ENCODE measurements at regions not wholly inside any gene's neighbourhood (a gene's known extent, or its start where the extent isn't known, plus 50 kb on each side); places are given as distances from the start of the nearest gene placed in this dataset.
A peak's percentile ranks its signal among the peaks of the same experiment; 100 is the strongest.

GRCh38 chr6:51414361-51414760 lies 595.7 kb downstream of the TFAP2B start:
- H3K4me3 ChIP-seq (ENCODE audit: low read length) = no peak overlapping the region
- no peak for TF ChIP-seq CTCF (IDR thresholded peaks at IDR 0.05; ENCODE audit: insufficient read depth, low read depth, low read length, missing control alignments)
- DNase-seq (ENCODE audit: low read depth) = no peak

- DNase-seq (ENCODE audit: low read depth) = peak; percentile 2
- H3K4me3 ChIP-seq (ENCODE audit: low read length) = no peak overlapping the region
- no peak for TF ChIP-seq CTCF (IDR thresholded peaks at IDR 0.05; ENCODE audit: insufficient read depth, low read depth, low read length, missing control alignments)
Observed at GRCh38 chr6:51415501-51415900, 596.8 kb downstream of the TFAP2B start.

GRCh38 chr6:51429017-51429712 lies 610.5 kb downstream of the TFAP2B start:
- TF ChIP-seq CTCF (IDR thresholded peaks at IDR 0.05; ENCODE audit: insufficient read depth, low read depth, low read length, missing control alignments) = no peak

GRCh38 chr6:51430589-51430988 lies 611.9 kb downstream of the TFAP2B start:
- no peak overlapping the region for H3K4me3 ChIP-seq (ENCODE audit: low read length)
- no peak for DNase-seq (ENCODE audit: low read depth)
- TF ChIP-seq CTCF (IDR thresholded peaks at IDR 0.05; ENCODE audit: insufficient read depth, low read depth, low read length, missing control alignments) = no peak

More at GRCh38 chr6:51429017-51429712, 610.5 kb downstream of the TFAP2B start:
- no peak for DNase-seq (ENCODE audit: low read depth)
- H3K4me3 ChIP-seq (ENCODE audit: low read length) = no peak overlapping the region

- no peak overlapping the region for H3K4me3 ChIP-seq (ENCODE audit: low read length)
- peak; percentile 65 for DNase-seq (ENCODE audit: low read depth)
- TF ChIP-seq CTCF (IDR thresholded peaks at IDR 0.05; ENCODE audit: insufficient read depth, low read depth, low read length, missing control alignments) = no peak
Observed at GRCh38 chr6:51432481-51432880, 613.8 kb downstream of the TFAP2B start.

GRCh38 chr6:51450248-51450957 lies 631.7 kb downstream of the TFAP2B start:
- H3K4me3 ChIP-seq (ENCODE audit: low read length) = no peak overlapping the region
- peak; percentile 16 for DNase-seq (ENCODE audit: low read depth)
- no peak for TF ChIP-seq CTCF (IDR thresholded peaks at IDR 0.05; ENCODE audit: insufficient read depth, low read depth, low read length, missing control alignments)

All from epithelial cell of esophagus (primary cell).